ENCODE measurements at regions not wholly inside any gene's neighbourhood (a gene's known extent, or its start where the extent isn't known, plus 50 kb on each side); places are given as distances from the start of the nearest gene placed in this dataset.
"Not testable (repeated sequence)": the region's sequence is repeated elsewhere in the genome, so short reads cannot be mapped to it uniquely, and the experiment has no call there.

DNA sequence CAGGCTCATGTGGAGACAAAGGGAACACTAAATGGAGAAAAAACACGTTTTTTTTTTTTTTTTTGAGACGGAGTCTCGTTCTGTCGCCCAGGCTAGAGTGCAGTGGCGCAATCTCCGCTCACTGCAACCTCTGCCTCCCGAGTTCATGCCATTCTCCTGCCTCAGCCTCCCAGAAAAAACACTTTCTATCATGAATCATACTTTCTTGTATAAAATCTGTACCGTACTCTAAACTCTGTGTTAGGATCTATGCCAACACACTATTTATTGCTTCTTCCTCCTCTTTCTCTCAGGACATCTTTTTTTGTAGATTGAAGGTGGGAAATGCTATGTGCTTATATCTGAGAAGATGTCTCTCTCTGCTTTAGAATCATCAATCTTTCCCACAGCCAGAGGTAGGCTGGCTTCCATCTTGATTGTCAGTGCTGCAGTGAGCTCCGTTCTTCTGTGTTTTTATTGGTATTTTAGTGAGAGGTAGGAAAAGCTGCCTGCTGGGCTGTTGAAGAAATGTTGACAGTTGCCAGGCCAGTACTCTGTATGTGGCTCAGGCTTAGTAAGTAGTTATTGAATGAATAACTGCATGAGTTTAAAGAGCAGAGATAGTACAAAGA, 101.1 kb downstream of the GPR85 start:
- Histone ChIP-seq H3K27ac (ENCODE audit: low read depth, low read length) (no peak overlapping the region), H3K36me3 (ENCODE audit: control insufficient read depth in 3 of 3, insufficient read depth in 3 of 3, low read length in 3 of 3) (no peaks in the 10 kb centered on the region), H3K4me3 (ENCODE audit: low read length in 3 of 3) (no peak overlapping the region), H3K27me3 (ENCODE audit: control insufficient read depth in 3 of 3, insufficient read depth in 3 of 3, low read length in 3 of 3) (no peaks in the 10 kb centered on the region), H3K9ac (ENCODE audit: low read depth in 1 of 3, low read length in 3 of 3) (no peak overlapping the region), H3K9me3 (ENCODE audit: control insufficient read depth in 3 of 3, low read length in 3 of 3) (no peaks in the 10 kb centered on the region), H3K4me1 (ENCODE audit: control insufficient read depth in 3 of 3, insufficient read depth in 3 of 3, low read length in 3 of 3) (no peaks in the 10 kb centered on the region)

- no peaks in the 10 kb centered on the region for H3K36me3 ChIP-seq (ENCODE audit: control insufficient read depth in 3 of 3, insufficient read depth in 3 of 3, low read length in 3 of 3)
- H3K27ac ChIP-seq (ENCODE audit: low read depth, low read length) = no peak overlapping the region
- H3K4me3 ChIP-seq (ENCODE audit: low read length in 3 of 3) = no peak overlapping the region
- H3K27me3 ChIP-seq (ENCODE audit: control insufficient read depth in 3 of 3, insufficient read depth in 3 of 3, low read length in 3 of 3) = no peaks in the 10 kb centered on the region
- no peak overlapping the region for H3K9ac ChIP-seq (ENCODE audit: low read depth in 1 of 3, low read length in 3 of 3)
- H3K4me1 ChIP-seq (ENCODE audit: control insufficient read depth in 3 of 3, insufficient read depth in 3 of 3, low read length in 3 of 3) = no peaks in the 10 kb centered on the region
- H3K9me3 ChIP-seq (ENCODE audit: control insufficient read depth in 3 of 3, low read length in 3 of 3) = no peaks in the 10 kb centered on the region
Measured at GRCh38 chr7:112982441-112983063, 104.1 kb downstream of the GPR85 start.

DNA sequence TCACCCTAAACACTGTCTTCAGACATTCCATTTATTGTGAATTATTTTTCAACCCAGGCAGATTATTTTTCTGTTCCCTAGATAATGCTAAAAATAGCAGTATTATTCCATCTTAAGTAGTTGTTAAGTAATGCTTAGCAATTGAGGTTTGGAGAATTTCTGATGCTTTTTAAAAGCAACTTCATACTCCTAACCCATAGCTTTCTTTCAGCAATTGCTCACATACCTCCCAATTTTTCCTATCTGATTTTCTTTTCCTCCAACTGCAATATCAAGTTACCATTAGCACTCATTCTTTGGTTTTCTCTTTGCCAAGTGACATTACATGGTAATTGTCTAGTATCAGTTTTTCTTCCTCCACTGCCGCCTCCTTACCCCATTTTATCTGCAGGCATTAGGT, 104.7 kb downstream of the GPR85 start:
- no peak overlapping the region for H3K27ac ChIP-seq (ENCODE audit: low read depth, low read length)
- no peak overlapping the region for H3K9ac ChIP-seq (ENCODE audit: low read depth in 1 of 3, low read length in 3 of 3)
- no peak overlapping the region for H3K4me3 ChIP-seq (ENCODE audit: low read length in 3 of 3)
- no peaks in the 10 kb centered on the region for H3K27me3 ChIP-seq (ENCODE audit: control insufficient read depth in 3 of 3, insufficient read depth in 3 of 3, low read length in 3 of 3)
- no peaks in the 10 kb centered on the region for H3K4me1 ChIP-seq (ENCODE audit: control insufficient read depth in 3 of 3, insufficient read depth in 3 of 3, low read length in 3 of 3)
- no peaks in the 10 kb centered on the region for H3K9me3 ChIP-seq (ENCODE audit: control insufficient read depth in 3 of 3, low read length in 3 of 3)
- H3K36me3 ChIP-seq (ENCODE audit: control insufficient read depth in 3 of 3, insufficient read depth in 3 of 3, low read length in 3 of 3) = no peaks in the 10 kb centered on the region

DNA sequence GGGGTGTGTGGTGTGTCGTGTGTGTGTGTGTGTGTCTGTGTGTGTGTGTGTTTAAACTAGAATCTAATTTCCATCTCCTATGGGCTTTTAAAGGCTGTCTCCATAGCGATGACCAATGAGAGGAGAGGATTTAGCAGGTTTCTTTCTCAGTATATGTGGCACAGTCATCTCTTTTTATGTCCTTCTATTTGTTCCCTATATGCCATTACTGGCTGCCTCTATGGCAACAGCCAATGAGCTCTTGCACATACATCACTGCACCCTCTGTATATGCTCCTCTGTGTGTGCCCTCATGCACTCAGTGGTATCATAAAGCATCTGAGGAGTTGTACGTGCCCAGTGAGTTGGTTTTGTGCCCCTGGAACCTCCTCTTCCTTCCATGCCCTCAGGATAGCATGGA, 107.6 kb downstream of the GPR85 start:
- not testable (repeated sequence) for H3K27ac ChIP-seq (ENCODE audit: low read depth, low read length)

GRCh38 chr7:112977244-112977955, 109.2 kb downstream of the GPR85 start:
- not testable (repeated sequence) for H3K4me1 ChIP-seq (ENCODE audit: control insufficient read depth in 3 of 3, insufficient read depth in 3 of 3, low read length in 3 of 3); H3K27me3 ChIP-seq (ENCODE audit: control insufficient read depth in 3 of 3, insufficient read depth in 3 of 3, low read length in 3 of 3); H3K9me3 ChIP-seq (ENCODE audit: control insufficient read depth in 3 of 3, low read length in 3 of 3); H3K9ac ChIP-seq (ENCODE audit: low read depth in 1 of 3, low read length in 3 of 3); H3K36me3 ChIP-seq (ENCODE audit: control insufficient read depth in 3 of 3, insufficient read depth in 3 of 3, low read length in 3 of 3); H3K4me3 ChIP-seq (ENCODE audit: low read length in 3 of 3); H3K27ac ChIP-seq (ENCODE audit: low read depth, low read length)

More for the DNA sequence above, 107.6 kb downstream of the GPR85 start:
- not testable (repeated sequence) for H3K4me3 ChIP-seq (ENCODE audit: low read length in 3 of 3); H3K9me3 ChIP-seq (ENCODE audit: control insufficient read depth in 3 of 3, low read length in 3 of 3); H3K27me3 ChIP-seq (ENCODE audit: control insufficient read depth in 3 of 3, insufficient read depth in 3 of 3, low read length in 3 of 3); H3K4me1 ChIP-seq (ENCODE audit: control insufficient read depth in 3 of 3, insufficient read depth in 3 of 3, low read length in 3 of 3); H3K36me3 ChIP-seq (ENCODE audit: control insufficient read depth in 3 of 3, insufficient read depth in 3 of 3, low read length in 3 of 3); H3K9ac ChIP-seq (ENCODE audit: low read depth in 1 of 3, low read length in 3 of 3)

GRCh38 chr7:112970771-112971170, 115.9 kb downstream of the GPR85 start:
- Histone ChIP-seq H3K27ac (ENCODE audit: low read depth, low read length) (no peak overlapping the region), H3K27me3 (ENCODE audit: control insufficient read depth in 3 of 3, insufficient read depth in 3 of 3, low read length in 3 of 3) (no peaks in the 10 kb centered on the region), H3K4me3 (ENCODE audit: low read length in 3 of 3) (no peak overlapping the region), H3K9ac (ENCODE audit: low read depth in 1 of 3, low read length in 3 of 3) (no peak overlapping the region), H3K4me1 (ENCODE audit: control insufficient read depth in 3 of 3, insufficient read depth in 3 of 3, low read length in 3 of 3) (no peaks in the 10 kb centered on the region), H3K36me3 (ENCODE audit: control insufficient read depth in 3 of 3, insufficient read depth in 3 of 3, low read length in 3 of 3) (no peaks in the 10 kb centered on the region), H3K9me3 (ENCODE audit: control insufficient read depth in 3 of 3, low read length in 3 of 3) (no peaks in the 10 kb centered on the region)

- H3K36me3 ChIP-seq (ENCODE audit: control insufficient read depth in 3 of 3, insufficient read depth in 3 of 3, low read length in 3 of 3) = no peaks in the 10 kb centered on the region
- H3K27ac ChIP-seq (ENCODE audit: low read depth, low read length) = no peak overlapping the region
- H3K4me3 ChIP-seq (ENCODE audit: low read length in 3 of 3) = no peak overlapping the region
- H3K9ac ChIP-seq (ENCODE audit: low read depth in 1 of 3, low read length in 3 of 3) = no peak overlapping the region
- no peaks in the 10 kb centered on the region for H3K27me3 ChIP-seq (ENCODE audit: control insufficient read depth in 3 of 3, insufficient read depth in 3 of 3, low read length in 3 of 3)
- no peaks in the 10 kb centered on the region for H3K9me3 ChIP-seq (ENCODE audit: control insufficient read depth in 3 of 3, low read length in 3 of 3)
- no peaks in the 10 kb centered on the region for H3K4me1 ChIP-seq (ENCODE audit: control insufficient read depth in 3 of 3, insufficient read depth in 3 of 3, low read length in 3 of 3)
Measured at GRCh38 chr7:112969946-112970345, 116.7 kb downstream of the GPR85 start.

DNA sequence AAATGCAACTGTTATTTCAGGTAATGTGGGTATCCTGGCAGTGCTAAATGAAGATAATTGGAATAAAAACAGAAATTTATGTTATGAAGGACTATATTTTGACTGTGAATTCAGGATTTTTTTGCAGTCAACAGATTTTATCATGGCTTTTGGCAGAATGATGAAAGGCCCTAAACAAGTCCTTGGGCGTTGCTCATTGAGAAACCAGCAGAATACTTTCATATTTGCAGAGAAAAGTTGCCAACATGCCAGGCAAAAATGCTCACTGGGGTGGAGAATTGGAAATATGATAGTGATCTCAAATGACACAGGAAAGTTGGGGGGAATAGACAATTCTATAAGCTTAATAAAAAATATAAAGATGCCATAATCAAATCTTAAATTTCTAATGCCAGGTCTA, 121.1 kb downstream of the GPR85 start:
- H3K27ac ChIP-seq (ENCODE audit: low read depth, low read length) = no peak overlapping the region
- no peaks in the 10 kb centered on the region for H3K27me3 ChIP-seq (ENCODE audit: control insufficient read depth in 3 of 3, insufficient read depth in 3 of 3, low read length in 3 of 3)
- no peaks in the 10 kb centered on the region for H3K4me1 ChIP-seq (ENCODE audit: control insufficient read depth in 3 of 3, insufficient read depth in 3 of 3, low read length in 3 of 3)
- H3K9me3 ChIP-seq (ENCODE audit: control insufficient read depth in 3 of 3, low read length in 3 of 3) = no peaks in the 10 kb centered on the region
- no peak overlapping the region for H3K9ac ChIP-seq (ENCODE audit: low read depth in 1 of 3, low read length in 3 of 3)
- no peak overlapping the region for H3K4me3 ChIP-seq (ENCODE audit: low read length in 3 of 3)
- no peaks in the 10 kb centered on the region for H3K36me3 ChIP-seq (ENCODE audit: control insufficient read depth in 3 of 3, insufficient read depth in 3 of 3, low read length in 3 of 3)

- no peak overlapping the region for H3K27ac ChIP-seq (ENCODE audit: low read depth, low read length)
- no peaks in the 10 kb centered on the region for H3K36me3 ChIP-seq (ENCODE audit: control insufficient read depth in 3 of 3, insufficient read depth in 3 of 3, low read length in 3 of 3)
- no peaks in the 10 kb centered on the region for H3K27me3 ChIP-seq (ENCODE audit: control insufficient read depth in 3 of 3, insufficient read depth in 3 of 3, low read length in 3 of 3)
- H3K4me3 ChIP-seq (ENCODE audit: low read length in 3 of 3) = no peak overlapping the region
- no peak overlapping the region for H3K9ac ChIP-seq (ENCODE audit: low read depth in 1 of 3, low read length in 3 of 3)
- H3K9me3 ChIP-seq (ENCODE audit: control insufficient read depth in 3 of 3, low read length in 3 of 3) = no peaks in the 10 kb centered on the region
- H3K4me1 ChIP-seq (ENCODE audit: control insufficient read depth in 3 of 3, insufficient read depth in 3 of 3, low read length in 3 of 3) = no peaks in the 10 kb centered on the region
Measured at GRCh38 chr7:112963634-112964033, 123.0 kb downstream of the GPR85 start.

DNA sequence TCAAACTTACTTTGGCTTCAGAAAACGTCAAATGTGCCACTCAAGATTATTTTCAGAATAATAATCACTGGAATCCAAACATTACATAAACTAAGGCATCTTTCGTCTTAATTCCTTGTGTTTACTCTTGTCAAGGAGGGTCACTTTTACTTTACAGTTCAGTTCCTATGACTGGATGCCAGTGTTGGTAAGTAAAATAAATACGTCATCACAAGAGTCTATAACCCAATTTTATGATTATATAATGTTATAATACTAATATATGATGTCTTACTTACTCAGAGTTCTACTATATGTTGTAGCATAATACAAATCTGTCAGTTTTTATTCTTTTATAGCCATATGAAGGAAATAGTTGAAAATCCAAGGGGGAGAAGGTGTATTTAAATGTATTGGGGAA, 123.8 kb downstream of the GPR85 start:
- no peaks in the 10 kb centered on the region for H3K9me3 ChIP-seq (ENCODE audit: control insufficient read depth in 3 of 3, low read length in 3 of 3)
- no peak overlapping the region for H3K27ac ChIP-seq (ENCODE audit: low read depth, low read length)
- H3K27me3 ChIP-seq (ENCODE audit: control insufficient read depth in 3 of 3, insufficient read depth in 3 of 3, low read length in 3 of 3) = no peaks in the 10 kb centered on the region
- H3K4me3 ChIP-seq (ENCODE audit: low read length in 3 of 3) = no peak overlapping the region
- H3K4me1 ChIP-seq (ENCODE audit: control insufficient read depth in 3 of 3, insufficient read depth in 3 of 3, low read length in 3 of 3) = no peaks in the 10 kb centered on the region
- H3K36me3 ChIP-seq (ENCODE audit: control insufficient read depth in 3 of 3, insufficient read depth in 3 of 3, low read length in 3 of 3) = no peaks in the 10 kb centered on the region
- no peak overlapping the region for H3K9ac ChIP-seq (ENCODE audit: low read depth in 1 of 3, low read length in 3 of 3)

Measured in skeletal muscle tissue (tissue), 3 donors.